ENCODE measurements at regions not wholly inside any gene's neighbourhood (a gene's known extent, or its start where the extent isn't known, plus 50 kb on each side); places are given as distances from the start of the nearest gene placed in this dataset.

DNA sequence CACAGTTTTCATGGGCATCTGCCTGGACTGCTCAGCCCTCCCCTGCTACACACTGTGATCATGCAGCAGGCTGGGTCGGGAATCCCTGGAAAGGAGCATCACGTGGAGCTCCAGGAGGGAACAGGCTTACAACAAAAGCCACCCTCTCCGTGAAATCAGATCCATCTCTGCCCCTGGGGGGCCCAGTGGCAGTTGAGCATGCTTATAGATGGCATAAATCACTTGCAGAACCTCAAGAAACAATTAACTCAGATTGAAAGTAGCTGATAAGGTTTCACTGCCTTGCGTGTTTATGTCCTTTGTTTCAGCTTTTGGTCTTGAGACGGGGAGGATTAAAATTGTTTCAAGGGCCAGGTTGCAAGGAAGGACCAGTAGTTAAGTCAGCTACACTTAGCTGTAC is 354.8 kb upstream of the MEIS1 start:
- DNase-seq (no peak), ATAC-seq (no peak)
- H3K4me1 ChIP-seq = no peaks in the 10 kb centered on the region
- H3K27me3 ChIP-seq = no peaks in the 10 kb centered on the region
- no peak overlapping the region for H3K4me3 ChIP-seq
- H3K27ac ChIP-seq = no peak overlapping the region
- H3K9me3 ChIP-seq = no peaks in the 10 kb centered on the region
- no peak for TF ChIP-seq POLR2A (IDR thresholded peaks at IDR 0.05)
- TF ChIP-seq, protein P1, sequence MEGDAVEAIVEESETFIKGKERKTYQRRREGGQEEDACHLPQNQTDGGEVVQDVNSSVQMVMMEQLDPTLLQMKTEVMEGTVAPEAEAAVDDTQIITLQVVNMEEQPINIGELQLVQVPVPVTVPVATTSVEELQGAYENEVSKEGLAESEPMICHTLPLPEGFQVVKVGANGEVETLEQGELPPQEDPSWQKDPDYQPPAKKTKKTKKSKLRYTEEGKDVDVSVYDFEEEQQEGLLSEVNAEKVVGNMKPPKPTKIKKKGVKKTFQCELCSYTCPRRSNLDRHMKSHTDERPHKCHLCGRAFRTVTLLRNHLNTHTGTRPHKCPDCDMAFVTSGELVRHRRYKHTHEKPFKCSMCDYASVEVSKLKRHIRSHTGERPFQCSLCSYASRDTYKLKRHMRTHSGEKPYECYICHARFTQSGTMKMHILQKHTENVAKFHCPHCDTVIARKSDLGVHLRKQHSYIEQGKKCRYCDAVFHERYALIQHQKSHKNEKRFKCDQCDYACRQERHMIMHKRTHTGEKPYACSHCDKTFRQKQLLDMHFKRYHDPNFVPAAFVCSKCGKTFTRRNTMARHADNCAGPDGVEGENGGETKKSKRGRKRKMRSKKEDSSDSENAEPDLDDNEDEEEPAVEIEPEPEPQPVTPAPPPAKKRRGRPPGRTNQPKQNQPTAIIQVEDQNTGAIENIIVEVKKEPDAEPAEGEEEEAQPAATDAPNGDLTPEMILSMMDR (IDR thresholded peaks at IDR 0.05 in 4 of 5, conservative IDR thresholded peaks at IDR 0.05 in 1 of 5) = no peak
- in situ Hi-C loops (cut with MboI; ENCODE audit: low sequenced_read_pairs in 4 of 4) (no loop called here), intact Hi-C loops (cut with DNase I; ENCODE audit: low total_unique reads) (no loop called here)
- no peaks in the 10 kb centered on the region for H3K36me3 ChIP-seq

DNA sequence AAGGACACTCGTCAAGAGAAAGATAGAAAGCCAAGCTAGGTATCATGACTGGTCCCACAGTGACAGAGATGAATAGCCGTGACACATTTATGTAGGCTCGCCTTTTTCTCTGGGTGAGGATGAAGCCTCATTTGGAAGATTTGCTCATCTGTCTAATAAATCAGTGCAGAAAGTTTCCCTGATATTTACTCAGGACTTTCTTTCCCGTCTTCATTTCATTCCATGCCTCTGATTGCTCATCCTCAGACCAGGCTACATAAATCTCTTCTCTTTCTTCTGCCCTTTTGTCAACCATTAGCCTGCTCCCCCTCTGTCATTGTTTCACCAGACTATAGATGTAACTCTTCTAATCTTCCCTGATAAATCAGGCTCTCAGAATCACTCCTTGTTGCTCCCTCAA is 361.8 kb upstream of the MEIS1 start:
- Histone ChIP-seq H3K9me3 (no peaks in the 10 kb centered on the region), H3K4me3 (no peak overlapping the region), H3K36me3 (no peaks in the 10 kb centered on the region), H3K27me3 (no peaks in the 10 kb centered on the region), H3K4me1 (no peaks in the 10 kb centered on the region), H3K27ac (no peak overlapping the region)
- DNase-seq (no peak), ATAC-seq (no peak)
- in situ Hi-C loops (cut with MboI; ENCODE audit: low sequenced_read_pairs in 4 of 4) (no loop called here), intact Hi-C loops (cut with DNase I; ENCODE audit: low total_unique reads) (no loop called here)
- TF ChIP-seq POLR2A (IDR thresholded peaks at IDR 0.05) = no peak
- TF ChIP-seq, protein P1 (IDR thresholded peaks at IDR 0.05 in 4 of 5, conservative IDR thresholded peaks at IDR 0.05 in 1 of 5) = no peak

DNA sequence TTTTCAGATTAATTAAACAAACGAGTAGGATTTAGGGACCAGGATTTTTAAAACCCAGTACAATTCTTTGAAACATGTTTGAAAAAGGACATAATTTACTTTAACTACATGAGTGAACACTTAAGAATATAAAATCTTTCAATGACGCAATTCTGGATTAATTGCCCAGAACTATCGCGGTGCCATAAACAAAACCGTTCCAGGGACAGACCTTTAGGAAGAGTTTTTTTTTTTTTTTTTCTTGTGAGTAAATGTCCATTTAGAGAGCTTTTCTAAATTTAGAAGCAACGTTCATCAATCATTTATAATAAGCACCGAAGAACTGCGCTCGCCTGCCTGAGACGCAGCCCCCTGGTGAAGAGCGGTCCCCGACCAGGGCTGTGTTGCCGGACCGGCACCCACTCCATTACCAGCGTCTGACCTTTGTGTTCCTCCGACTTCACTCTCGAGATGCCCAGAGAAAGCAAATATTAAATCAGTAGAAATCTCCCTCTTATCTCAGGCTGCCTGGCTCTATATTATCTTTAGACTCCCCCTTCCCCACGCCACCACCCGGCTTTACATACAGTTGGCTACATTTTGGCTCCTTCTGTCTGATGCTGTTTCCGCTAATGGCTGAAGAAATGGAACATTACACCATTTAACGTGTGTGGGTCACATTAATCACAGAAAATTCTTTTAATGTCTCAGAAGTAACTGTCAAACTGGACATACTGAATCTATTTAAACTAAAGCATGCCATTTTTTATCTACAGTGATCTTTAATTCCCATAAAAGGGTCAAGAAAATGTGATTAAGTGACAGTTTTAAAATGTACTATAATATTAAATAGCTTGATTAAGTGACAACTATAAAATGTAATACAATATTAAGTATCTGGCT is 364.0 kb upstream of the MEIS1 start:
- Histone ChIP-seq H3K4me3 (no peak overlapping the region), H3K36me3 (no peaks in the 10 kb centered on the region), H3K27ac (no peak overlapping the region), H3K27me3 (no peaks in the 10 kb centered on the region), H3K9me3 (no peaks in the 10 kb centered on the region), H3K4me1 (no peaks in the 10 kb centered on the region)
- DNase-seq = no peak
- intact Hi-C loops (cut with DNase I; ENCODE audit: low total_unique reads) (no loop called here), in situ Hi-C loops (cut with MboI; ENCODE audit: low sequenced_read_pairs in 4 of 4) (no loop called here)
- no peak for ATAC-seq
- TF ChIP-seq, protein P1 (IDR thresholded peaks at IDR 0.05 in 4 of 5, conservative IDR thresholded peaks at IDR 0.05 in 1 of 5) = no peak
- TF ChIP-seq POLR2A (IDR thresholded peaks at IDR 0.05) = no peak

DNA sequence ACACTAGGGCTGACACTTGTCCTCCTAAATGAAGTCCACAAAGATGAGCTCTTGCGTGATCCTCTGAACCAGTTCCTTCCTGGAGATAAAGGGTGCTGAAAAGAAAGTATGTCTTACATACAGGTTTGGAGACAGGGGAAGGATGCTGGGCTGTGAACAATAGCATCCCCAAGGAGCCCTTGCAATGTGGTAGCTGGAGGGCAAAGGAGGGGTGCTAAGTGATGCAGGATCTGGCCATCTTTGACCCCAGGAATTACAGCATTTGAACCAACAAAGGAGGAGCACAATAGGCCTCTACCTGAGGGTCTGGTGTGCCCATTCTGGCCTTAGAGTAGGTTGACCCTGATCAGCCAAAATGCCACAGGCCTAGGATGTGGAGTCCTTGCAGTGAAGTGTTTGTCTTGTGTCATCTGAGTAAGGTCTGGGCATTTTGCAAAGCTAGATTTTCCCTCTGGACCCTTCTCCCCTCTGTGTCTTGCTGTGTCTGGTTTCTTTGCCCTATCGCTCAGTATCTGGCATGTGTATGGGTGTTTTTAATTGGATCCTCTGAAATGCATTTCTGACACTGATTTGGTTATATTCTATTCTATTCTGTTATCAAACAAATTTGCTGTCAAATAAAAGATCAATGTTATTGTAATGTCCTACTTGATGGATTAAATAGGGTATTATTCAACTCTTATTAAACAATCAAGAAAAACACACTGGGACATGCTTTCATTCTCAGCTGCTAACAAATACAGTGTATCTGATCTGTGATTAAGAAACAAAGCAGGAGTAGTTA is 364.8 kb upstream of the MEIS1 start:
- no peak overlapping the region for H3K27ac ChIP-seq
- TF ChIP-seq, protein P1 (IDR thresholded peaks at IDR 0.05 in 4 of 5, conservative IDR thresholded peaks at IDR 0.05 in 1 of 5) = no peak
- TF ChIP-seq POLR2A (IDR thresholded peaks at IDR 0.05) = no peak
- no peaks in the 10 kb centered on the region for H3K27me3 ChIP-seq
- intact Hi-C loops (cut with DNase I; ENCODE audit: low total_unique reads) (no loop called here), in situ Hi-C loops (cut with MboI; ENCODE audit: low sequenced_read_pairs in 4 of 4) (no loop called here)
- H3K4me1 ChIP-seq = no peaks in the 10 kb centered on the region
- H3K9me3 ChIP-seq = no peaks in the 10 kb centered on the region
- H3K4me3 ChIP-seq = no peak overlapping the region
- DNase-seq (no peak), ATAC-seq (no peak)
- no peaks in the 10 kb centered on the region for H3K36me3 ChIP-seq
